ENCODE measurements at regions not wholly inside any gene's neighbourhood (a gene's known extent, or its start where the extent isn't known, plus 50 kb on each side); places are given as distances from the start of the nearest gene placed in this dataset.
"Not testable (repeated sequence)": the region's sequence is repeated elsewhere in the genome, so short reads cannot be mapped to it uniquely, and the experiment has no call there.

DNA sequence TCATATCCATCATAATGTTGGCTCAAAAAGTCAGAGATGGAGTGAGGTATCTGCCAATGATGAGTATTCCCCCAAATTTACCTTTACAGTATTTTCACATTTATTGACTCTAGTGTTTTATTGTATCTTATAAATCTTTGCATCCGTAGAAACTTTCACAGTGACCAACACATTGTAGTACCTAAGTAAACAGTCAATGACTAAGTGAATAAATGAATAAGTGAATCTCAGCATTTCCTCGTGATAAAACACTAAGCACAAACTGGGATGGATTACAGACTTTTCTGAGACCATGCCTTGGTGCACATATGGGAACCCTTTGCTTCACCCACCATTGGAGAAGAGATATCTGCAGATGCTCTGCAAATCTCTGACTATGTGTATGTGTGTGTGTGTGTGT, 429.9 kb downstream of the NR4A2 start:
- H3K4me3 Mint-ChIP-seq (ENCODE audit: low read depth): no peak overlapping the region
- TF ChIP-seq, protein P1, sequence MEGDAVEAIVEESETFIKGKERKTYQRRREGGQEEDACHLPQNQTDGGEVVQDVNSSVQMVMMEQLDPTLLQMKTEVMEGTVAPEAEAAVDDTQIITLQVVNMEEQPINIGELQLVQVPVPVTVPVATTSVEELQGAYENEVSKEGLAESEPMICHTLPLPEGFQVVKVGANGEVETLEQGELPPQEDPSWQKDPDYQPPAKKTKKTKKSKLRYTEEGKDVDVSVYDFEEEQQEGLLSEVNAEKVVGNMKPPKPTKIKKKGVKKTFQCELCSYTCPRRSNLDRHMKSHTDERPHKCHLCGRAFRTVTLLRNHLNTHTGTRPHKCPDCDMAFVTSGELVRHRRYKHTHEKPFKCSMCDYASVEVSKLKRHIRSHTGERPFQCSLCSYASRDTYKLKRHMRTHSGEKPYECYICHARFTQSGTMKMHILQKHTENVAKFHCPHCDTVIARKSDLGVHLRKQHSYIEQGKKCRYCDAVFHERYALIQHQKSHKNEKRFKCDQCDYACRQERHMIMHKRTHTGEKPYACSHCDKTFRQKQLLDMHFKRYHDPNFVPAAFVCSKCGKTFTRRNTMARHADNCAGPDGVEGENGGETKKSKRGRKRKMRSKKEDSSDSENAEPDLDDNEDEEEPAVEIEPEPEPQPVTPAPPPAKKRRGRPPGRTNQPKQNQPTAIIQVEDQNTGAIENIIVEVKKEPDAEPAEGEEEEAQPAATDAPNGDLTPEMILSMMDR (IDR thresholded peaks at IDR 0.05; ENCODE audit: unreplicated experiment): no peak
- no peaks in the 10 kb centered on the region for H3K27me3 Mint-ChIP-seq
- H3K9me3 Mint-ChIP-seq (ENCODE audit: low read depth): no peaks in the 10 kb centered on the region
- no peak overlapping the region for H3K27ac Mint-ChIP-seq
- peaks cover 2% of the 10 kb centered on the region for H3K4me1 Mint-ChIP-seq (ENCODE audit: low read depth)
- H3K36me3 Mint-ChIP-seq (ENCODE audit: insufficient read depth): no peaks in the 10 kb centered on the region
- DNase-seq (ENCODE audit: low spot score, unreplicated experiment): no peak

DNA sequence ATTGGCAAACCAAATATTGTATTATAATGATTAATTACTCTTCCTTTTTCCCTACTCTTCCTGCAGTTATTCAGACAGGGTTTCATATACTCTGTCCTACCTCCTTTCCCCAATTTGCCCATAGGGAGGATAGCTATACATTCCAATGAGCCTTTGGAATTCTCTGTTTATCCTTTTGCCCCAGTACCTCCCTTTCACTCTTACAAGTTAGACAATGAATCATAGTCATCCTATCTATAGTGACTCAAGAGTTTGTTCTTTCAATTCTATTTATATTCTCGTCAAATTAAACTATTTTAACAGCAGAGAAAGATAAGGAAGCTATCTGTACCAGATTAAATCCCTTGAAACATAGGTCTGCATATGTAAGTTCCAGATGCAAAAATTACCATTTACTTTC, 437.5 kb downstream of the NR4A2 start:
- no peak for DNase-seq (ENCODE audit: low spot score, unreplicated experiment)
- H3K9me3 Mint-ChIP-seq (ENCODE audit: low read depth): peaks cover 3% of the 10 kb centered on the region
- peaks cover 2% of the 10 kb centered on the region for H3K4me1 Mint-ChIP-seq (ENCODE audit: low read depth)
- TF ChIP-seq, protein P1 (IDR thresholded peaks at IDR 0.05; ENCODE audit: unreplicated experiment): no peak
- no peaks in the 10 kb centered on the region for H3K36me3 Mint-ChIP-seq (ENCODE audit: insufficient read depth)
- H3K27ac Mint-ChIP-seq: no peak overlapping the region
- H3K27me3 Mint-ChIP-seq: no peaks in the 10 kb centered on the region
- no peak overlapping the region for H3K4me3 Mint-ChIP-seq (ENCODE audit: low read depth)

DNA sequence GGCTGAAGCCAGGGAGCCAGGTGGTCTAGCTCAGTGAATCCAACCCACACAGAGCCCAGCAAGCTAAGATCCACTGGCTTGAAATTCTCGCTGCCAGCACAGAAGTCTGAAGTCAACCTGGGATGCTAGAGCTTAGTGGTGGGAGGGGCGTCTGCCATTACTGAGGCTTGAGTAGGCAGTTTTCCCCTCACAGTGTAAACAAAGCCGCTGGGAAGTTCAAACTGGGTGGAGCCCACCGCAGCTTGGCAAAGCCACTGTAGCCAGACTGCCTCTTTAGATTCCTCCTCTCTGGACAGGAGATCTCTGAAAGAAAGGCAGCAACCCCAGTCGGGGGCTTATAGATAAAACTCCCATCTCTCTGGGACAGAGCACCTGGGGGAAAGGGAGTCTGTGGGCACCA, 452.1 kb downstream of the NR4A2 start:
- not testable (repeated sequence) for H3K27me3 Mint-ChIP-seq; DNase-seq (ENCODE audit: low spot score, unreplicated experiment); H3K4me3 Mint-ChIP-seq (ENCODE audit: low read depth); H3K4me1 Mint-ChIP-seq (ENCODE audit: low read depth); H3K27ac Mint-ChIP-seq; H3K36me3 Mint-ChIP-seq (ENCODE audit: insufficient read depth)
- peaks cover 34% of the 10 kb centered on the region for H3K9me3 Mint-ChIP-seq (ENCODE audit: low read depth)

DNA sequence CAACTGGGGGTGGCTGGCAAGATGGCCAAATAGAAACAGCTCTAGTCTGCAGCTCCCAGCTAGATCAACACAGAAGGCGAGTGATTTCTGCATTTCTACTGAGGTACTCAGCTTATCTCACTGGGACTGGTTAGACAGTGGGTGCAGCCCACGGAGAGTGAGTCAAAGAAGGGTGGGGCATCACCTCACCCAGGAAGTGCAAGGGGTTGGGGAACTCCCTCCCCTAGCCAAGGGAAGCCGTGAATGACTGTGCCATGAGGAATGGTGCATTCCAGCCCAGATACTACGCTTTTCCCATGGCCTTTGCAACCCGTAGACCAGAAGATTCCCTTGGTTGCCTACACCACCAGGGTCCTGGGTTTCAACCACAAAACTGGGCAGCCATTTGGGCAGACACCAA, 452.6 kb downstream of the NR4A2 start:
- H3K27ac Mint-ChIP-seq: peak overlapping the region; percentile 43

DNA sequence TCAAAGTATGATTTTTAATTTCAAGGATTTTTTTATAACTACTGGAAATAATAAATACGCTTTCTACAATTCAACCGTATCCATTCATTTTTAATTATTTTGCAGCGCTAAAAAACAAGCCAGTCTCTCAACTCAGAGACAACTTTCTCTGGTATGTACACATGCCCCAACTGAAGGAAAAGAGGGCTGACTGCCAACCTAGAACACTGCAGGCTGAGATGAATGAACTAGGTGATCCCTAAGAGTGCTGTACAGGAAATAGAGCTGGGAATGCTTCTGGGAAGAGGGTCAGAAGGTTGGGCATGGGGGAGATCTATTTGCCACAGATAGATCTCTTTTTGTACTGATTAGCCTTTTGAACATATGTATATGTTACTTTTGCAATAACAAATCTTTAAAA, 460.1 kb downstream of the NR4A2 start:
- Mint-ChIP-seq H3K4me1 (ENCODE audit: low read depth) (no peaks in the 10 kb centered on the region), H3K36me3 (ENCODE audit: insufficient read depth) (no peaks in the 10 kb centered on the region), H3K27me3 (no peaks in the 10 kb centered on the region), H3K9me3 (ENCODE audit: low read depth) (peaks cover 11% of the 10 kb centered on the region), H3K4me3 (ENCODE audit: low read depth) (no peak overlapping the region), H3K27ac (no peak overlapping the region)
- DNase-seq (ENCODE audit: low spot score, unreplicated experiment): no peak
- TF ChIP-seq, protein P1 (IDR thresholded peaks at IDR 0.05; ENCODE audit: unreplicated experiment): no peak

More for the DNA sequence above, 452.6 kb downstream of the NR4A2 start:
- not testable (repeated sequence) for H3K4me3 Mint-ChIP-seq (ENCODE audit: low read depth); H3K36me3 Mint-ChIP-seq (ENCODE audit: insufficient read depth); DNase-seq (ENCODE audit: low spot score, unreplicated experiment); H3K4me1 Mint-ChIP-seq (ENCODE audit: low read depth); H3K27me3 Mint-ChIP-seq
- H3K9me3 Mint-ChIP-seq (ENCODE audit: low read depth): peaks cover 30% of the 10 kb centered on the region

DNA sequence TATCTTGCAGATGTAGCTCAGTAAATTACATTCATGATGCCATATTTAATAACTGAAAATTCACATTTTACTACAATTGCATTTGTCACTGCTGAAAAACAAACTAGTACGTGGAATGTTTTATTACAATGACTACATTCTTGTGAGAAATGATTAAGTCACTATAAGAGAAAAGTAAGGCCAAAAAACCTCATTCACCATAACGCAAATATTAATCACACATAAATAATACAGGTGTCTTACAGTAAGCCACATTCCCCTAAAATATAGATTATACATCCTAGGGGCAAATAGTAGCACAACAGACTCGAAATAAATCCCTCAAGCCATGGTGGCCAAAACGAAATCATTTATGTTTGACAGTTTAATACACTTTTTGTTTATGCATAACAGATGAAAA, 460.6 kb downstream of the NR4A2 start:
- Mint-ChIP-seq H3K4me1 (ENCODE audit: low read depth) (peaks cover 1% of the 10 kb centered on the region), H3K27ac (no peak overlapping the region), H3K27me3 (no peaks in the 10 kb centered on the region), H3K9me3 (ENCODE audit: low read depth) (peaks cover 9% of the 10 kb centered on the region), H3K36me3 (ENCODE audit: insufficient read depth) (no peaks in the 10 kb centered on the region), H3K4me3 (ENCODE audit: low read depth) (no peak overlapping the region)
- no peak for DNase-seq (ENCODE audit: low spot score, unreplicated experiment)
- TF ChIP-seq, protein P1 (IDR thresholded peaks at IDR 0.05; ENCODE audit: unreplicated experiment): no peak

All from progenitor cell of endocrine pancreas (in vitro differentiated cells).